Liver (tissue), 3 donors: ENCODE measurements at regions not wholly inside any gene's neighbourhood (a gene's known extent, or its start where the extent isn't known, plus 50 kb on each side); places are given as distances from the start of the nearest gene placed in this dataset.

Experiments
- ATF3 ChIP-seq: IDR thresholded peaks from 2 replicates; pipeline ENCODE4 v1.6.1; 2016; ENCODE audit warnings: antibody characterized with exemption
- CTCF ChIP-seq: fragments of 150-350 bp; IDR thresholded peaks from 2 replicates; pipeline ENCODE4 v1.5.1; 2017; ENCODE audit warnings: improper control_type of control experiment, low read depth, low read length; ENCODE audit not compliant: missing input control
- EGR1 ChIP-seq, 2 donors: IDR thresholded peaks; 2 replicates each; pipeline ENCODE4 v1.6.1; 2016 to 2018; ENCODE audit warnings: antibody characterized with exemption in 2 of 2, low read depth in 2 of 2
- FOXA1 ChIP-seq: IDR thresholded peaks from 2 replicates; pipeline ENCODE4 v1.6.1; 2016; ENCODE audit warnings: antibody characterized with exemption
- NR2F2 ChIP-seq: IDR thresholded peaks from 2 replicates; pipeline ENCODE4 v1.6.1; 2016; ENCODE audit warnings: antibody characterized with exemption
- RAD21 ChIP-seq, 2 donors: IDR thresholded peaks; 2 replicates each; pipeline ENCODE4 v1.6.1; 2016; ENCODE audit warnings: antibody characterized with exemption in 2 of 2, mild to moderate bottlenecking in 2 of 2
- REST ChIP-seq: IDR thresholded peaks from 2 replicates; pipeline ENCODE4 v1.6.1; 2016; ENCODE audit warnings: antibody characterized with exemption, mild to moderate bottlenecking
- RXRA ChIP-seq, 2 donors: IDR thresholded peaks; 2 replicates each; pipeline ENCODE4 v1.6.1; 2017 to 2018; ENCODE audit warnings: antibody characterized with exemption in 2 of 2, mild to moderate bottlenecking in 1 of 2
- SP1 ChIP-seq: IDR thresholded peaks from 2 replicates; pipeline ENCODE4 v1.6.1; 2018; ENCODE audit warnings: antibody characterized with exemption, mild to moderate bottlenecking
- TAF1 ChIP-seq: conservative IDR thresholded peaks from 2 replicates; pipeline ENCODE4 v1.6.1; 2016; ENCODE audit warnings: antibody characterized with exemption, mild to moderate bottlenecking
- YY1 ChIP-seq: IDR thresholded peaks from 2 replicates; pipeline ENCODE4 v1.6.1; 2016; ENCODE audit warnings: antibody characterized with exemption, mild to moderate bottlenecking
- ZBTB33 ChIP-seq: IDR thresholded peaks from 2 replicates; pipeline ENCODE4 v1.6.1; 2016; ENCODE audit warnings: antibody characterized with exemption
- TF ChIP-seq, protein P1 (sequence below): IDR thresholded peaks from 2 replicates; pipeline ENCODE4 v1.6.1; 2016; ENCODE audit warnings: antibody characterized with exemption
- donor health status: healthy.
- donor health status: healthy.

DNA sequence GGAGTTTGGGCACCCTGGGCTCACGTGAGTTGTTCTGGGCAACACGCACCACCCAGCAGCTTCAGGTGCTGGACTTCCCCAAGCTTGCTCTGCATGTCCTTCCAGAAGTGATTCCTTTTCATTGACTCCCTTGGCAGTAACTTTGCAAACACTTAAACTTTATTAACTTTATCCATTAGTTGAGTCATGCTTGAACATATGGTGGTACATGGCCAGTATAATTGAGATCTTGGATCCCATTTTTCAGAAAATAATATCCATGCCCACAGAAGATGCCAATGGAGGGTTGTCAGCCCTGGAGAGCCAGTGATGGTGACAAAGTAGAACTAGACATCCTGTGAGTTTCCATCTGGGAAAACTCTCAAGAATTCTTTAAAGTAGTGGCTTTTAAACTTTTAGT, 144.2 kb downstream of the COPS8 start:
- TF ChIP-seq CTCF, result no peak
- no peak for TF ChIP-seq ZBTB33
- TF ChIP-seq RAD21 (IDR thresholded peaks at IDR 0.05), result no peak
- no peak for TF ChIP-seq TAF1
- no peak for TF ChIP-seq EGR1 (IDR thresholded peaks at IDR 0.05; ENCODE audit: low read depth in 2 of 2)
- TF ChIP-seq REST, result no peak
- TF ChIP-seq ATF3, result no peak
- TF ChIP-seq, protein P1, sequence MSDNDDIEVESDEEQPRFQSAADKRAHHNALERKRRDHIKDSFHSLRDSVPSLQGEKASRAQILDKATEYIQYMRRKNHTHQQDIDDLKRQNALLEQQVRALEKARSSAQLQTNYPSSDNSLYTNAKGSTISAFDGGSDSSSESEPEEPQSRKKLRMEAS, result no peak
- no peak for TF ChIP-seq YY1
- no peak for TF ChIP-seq FOXA1
- no peak for TF ChIP-seq NR2F2
- TF ChIP-seq SP1, result no peak
- TF ChIP-seq RXRA (IDR thresholded peaks at IDR 0.05), result no peak
